AG09309 (cell line): ENCODE measurements at regions not wholly inside any gene's neighbourhood (a gene's known extent, or its start where the extent isn't known, plus 50 kb on each side); places are given as distances from the start of the nearest gene placed in this dataset.

ENCODE experiments used
- DNase-seq: peaks from one replicate; pipeline ENCODE4 v3.0.0-alpha.2; 2010; ENCODE audit warnings: low read depth
- H3K4me3 ChIP-seq: 2 replicates; pipeline ENCODE4 v1.5.1; 2011; ENCODE audit warnings: mild to moderate bottlenecking, low read depth, low read length, moderate library complexity; ENCODE audit not compliant: control insufficient read depth
- CTCF ChIP-seq: IDR thresholded peaks from 2 replicates; pipeline ENCODE4 v1.5.1; 2011; ENCODE audit warnings: mild to moderate bottlenecking, low read depth, low read length, inconsistent platforms; ENCODE audit not compliant: insufficient read depth, control insufficient read depth; ENCODE audit errors: missing control alignments

- TF ChIP-seq CTCF: no peak
Measured at GRCh38 chr6:9566096-9566495, 848.8 kb downstream of the TFAP2A start.

GRCh38 chr6:9564021-9564420 lies 850.9 kb downstream of the TFAP2A start:
- peak; percentile 52 for DNase-seq
- no peak for TF ChIP-seq CTCF
- H3K4me3 ChIP-seq: no peak overlapping the region

More at GRCh38 chr6:9566096-9566495, 848.8 kb downstream of the TFAP2A start:
- no peak for DNase-seq
- H3K4me3 ChIP-seq: no peak overlapping the region

- no peak for DNase-seq
- H3K4me3 ChIP-seq: no peak overlapping the region
- no peak for TF ChIP-seq CTCF
Measured at GRCh38 chr6:9563568-9563967, 851.3 kb downstream of the TFAP2A start.

GRCh38 chr6:9554806-9555205 lies 860.1 kb downstream of the TFAP2A start:
- no peak for DNase-seq
- no peak overlapping the region for H3K4me3 ChIP-seq
- TF ChIP-seq CTCF: no peak

- H3K4me3 ChIP-seq: no peak overlapping the region
- no peak for TF ChIP-seq CTCF
Measured at GRCh38 chr6:9554323-9554722, 860.6 kb downstream of the TFAP2A start.

GRCh38 chr6:9553002-9553401 lies 861.9 kb downstream of the TFAP2A start:
- H3K4me3 ChIP-seq: no peak overlapping the region
- TF ChIP-seq CTCF: no peak
- no peak for DNase-seq

More at GRCh38 chr6:9554323-9554722, 860.6 kb downstream of the TFAP2A start:
- DNase-seq: no peak

GRCh38 chr6:9543649-9544048 lies 871.2 kb downstream of the TFAP2A start:
- H3K4me3 ChIP-seq: no peak overlapping the region
- DNase-seq: no peak
- TF ChIP-seq CTCF: no peak
